ENCODE measurements at regions not wholly inside any gene's neighbourhood (a gene's known extent, or its start where the extent isn't known, plus 50 kb on each side); places are given as distances from the start of the nearest gene placed in this dataset.
"Not testable (repeated sequence)": the region's sequence is repeated elsewhere in the genome, so short reads cannot be mapped to it uniquely, and the experiment has no call there.

- CTCF ChIA-PET = no interaction called here
- H3K4me1 Mint-ChIP-seq = no peaks in the 10 kb centered on the region
- H3K27me3 Mint-ChIP-seq = no peaks in the 10 kb centered on the region
- H3K9me3 Mint-ChIP-seq (ENCODE audit: low read depth) = peaks cover 2% of the 10 kb centered on the region
- ATAC-seq (no peak), DNase-seq (no peak)
- H3K36me3 Mint-ChIP-seq = no peaks in the 10 kb centered on the region
- H3K4me3 Mint-ChIP-seq = no peak overlapping the region
- H3K27ac Mint-ChIP-seq = no peak overlapping the region
Observed at GRCh38 chr6:94769197-94769596, 808.1 kb upstream of the MANEA start.

GRCh38 chr6:94751641-94752329, 825.5 kb upstream of the MANEA start:
- Mint-ChIP-seq H3K27me3 (no peaks in the 10 kb centered on the region), H3K4me3 (no peak overlapping the region), H3K4me1 (no peaks in the 10 kb centered on the region), H3K36me3 (no peaks in the 10 kb centered on the region), H3K9me3 (ENCODE audit: low read depth) (peaks cover 11% of the 10 kb centered on the region), H3K27ac (no peak overlapping the region)
- CTCF ChIA-PET = no interaction called here
- DNase-seq = no peak
- ATAC-seq = no peak

GRCh38 chr6:94736236-94736635, 841.1 kb upstream of the MANEA start:
- no peaks in the 10 kb centered on the region for H3K4me1 Mint-ChIP-seq
- H3K27me3 Mint-ChIP-seq = no peaks in the 10 kb centered on the region
- H3K36me3 Mint-ChIP-seq = no peaks in the 10 kb centered on the region
- H3K4me3 Mint-ChIP-seq = no peak overlapping the region
- peaks cover 3% of the 10 kb centered on the region for H3K9me3 Mint-ChIP-seq (ENCODE audit: low read depth)
- ATAC-seq = no peak
- CTCF ChIA-PET = no interaction called here
- DNase-seq = no peak
- no peak overlapping the region for H3K27ac Mint-ChIP-seq

GRCh38 chr6:94735270-94735669, 842.1 kb upstream of the MANEA start:
- Mint-ChIP-seq H3K27ac (no peak overlapping the region), H3K4me3 (no peak overlapping the region), H3K27me3 (no peaks in the 10 kb centered on the region), H3K4me1 (no peaks in the 10 kb centered on the region), H3K36me3 (no peaks in the 10 kb centered on the region), H3K9me3 (ENCODE audit: low read depth) (no peaks in the 10 kb centered on the region)
- ATAC-seq (no peak), DNase-seq (no peak)
- CTCF ChIA-PET = no interaction called here

GRCh38 chr6:94734751-94735150, 842.6 kb upstream of the MANEA start:
- DNase-seq = no peak
- no peaks in the 10 kb centered on the region for H3K27me3 Mint-ChIP-seq
- no peaks in the 10 kb centered on the region for H3K9me3 Mint-ChIP-seq (ENCODE audit: low read depth)
- no peak for ATAC-seq
- no peaks in the 10 kb centered on the region for H3K36me3 Mint-ChIP-seq
- H3K4me1 Mint-ChIP-seq = no peaks in the 10 kb centered on the region
- H3K4me3 Mint-ChIP-seq = no peak overlapping the region
- CTCF ChIA-PET = no interaction called here
- H3K27ac Mint-ChIP-seq = no peak overlapping the region

GRCh38 chr6:94733066-94733465, 844.3 kb upstream of the MANEA start:
- ATAC-seq (no peak), DNase-seq (no peak)
- Mint-ChIP-seq H3K9me3 (ENCODE audit: low read depth) (peaks cover 4% of the 10 kb centered on the region), H3K4me1 (no peaks in the 10 kb centered on the region), H3K27me3 (no peaks in the 10 kb centered on the region), H3K4me3 (no peak overlapping the region), H3K27ac (no peak overlapping the region), H3K36me3 (no peaks in the 10 kb centered on the region)
- CTCF ChIA-PET = no interaction called here

- H3K27me3 Mint-ChIP-seq = no peaks in the 10 kb centered on the region
- CTCF ChIA-PET = no interaction called here
- no peak overlapping the region for H3K27ac Mint-ChIP-seq
Observed at GRCh38 chr6:94727710-94728109, 849.6 kb upstream of the MANEA start.

GRCh38 chr6:94721459-94721858, 855.9 kb upstream of the MANEA start:
- Mint-ChIP-seq H3K27me3 (no peaks in the 10 kb centered on the region), H3K36me3 (no peaks in the 10 kb centered on the region), H3K4me3 (no peak overlapping the region), H3K27ac (no peak overlapping the region), H3K4me1 (no peaks in the 10 kb centered on the region), H3K9me3 (ENCODE audit: low read depth) (peaks cover 3% of the 10 kb centered on the region)
- DNase-seq (no peak), ATAC-seq (no peak)
- CTCF ChIA-PET = no interaction called here

More at GRCh38 chr6:94727710-94728109, 849.6 kb upstream of the MANEA start:
- no peak for ATAC-seq
- Mint-ChIP-seq H3K9me3 (ENCODE audit: low read depth) (peaks cover 4% of the 10 kb centered on the region), H3K4me1 (no peaks in the 10 kb centered on the region), H3K36me3 (no peaks in the 10 kb centered on the region), H3K4me3 (no peak overlapping the region)
- no peak for DNase-seq

GRCh38 chr6:94713446-94713845, 863.9 kb upstream of the MANEA start:
- DNase-seq (no peak), ATAC-seq (no peak)
- Mint-ChIP-seq H3K36me3 (no peaks in the 10 kb centered on the region), H3K9me3 (ENCODE audit: low read depth) (no peaks in the 10 kb centered on the region), H3K27ac (no peak overlapping the region), H3K4me1 (no peaks in the 10 kb centered on the region), H3K4me3 (no peak overlapping the region), H3K27me3 (no peaks in the 10 kb centered on the region)
- CTCF ChIA-PET = no interaction called here

- no peak overlapping the region for H3K27ac Mint-ChIP-seq
- no peaks in the 10 kb centered on the region for H3K4me1 Mint-ChIP-seq
- H3K36me3 Mint-ChIP-seq = no peaks in the 10 kb centered on the region
- ATAC-seq (no peak), DNase-seq (no peak)
- peaks cover 2% of the 10 kb centered on the region for H3K9me3 Mint-ChIP-seq (ENCODE audit: low read depth)
- no peaks in the 10 kb centered on the region for H3K27me3 Mint-ChIP-seq
- CTCF ChIA-PET = no interaction called here
- no peak overlapping the region for H3K4me3 Mint-ChIP-seq
Observed at GRCh38 chr6:94698773-94699172, 878.6 kb upstream of the MANEA start.

- H3K27me3 Mint-ChIP-seq; H3K27ac Mint-ChIP-seq; H3K9me3 Mint-ChIP-seq (ENCODE audit: low read depth); H3K4me1 Mint-ChIP-seq; H3K4me3 Mint-ChIP-seq; ATAC-seq; CTCF ChIA-PET; H3K36me3 Mint-ChIP-seq; DNase-seq: not testable (repeated sequence)
Observed at GRCh38 chr6:94687255-94687654, 890.1 kb upstream of the MANEA start.

GRCh38 chr6:94683409-94683808, 893.9 kb upstream of the MANEA start:
- no peaks in the 10 kb centered on the region for H3K4me1 Mint-ChIP-seq
- no peak for ATAC-seq
- peaks cover 3% of the 10 kb centered on the region for H3K9me3 Mint-ChIP-seq (ENCODE audit: low read depth)
- H3K36me3 Mint-ChIP-seq = no peaks in the 10 kb centered on the region
- no peak for DNase-seq
- H3K27me3 Mint-ChIP-seq = no peaks in the 10 kb centered on the region
- CTCF ChIA-PET = no interaction called here
- no peak overlapping the region for H3K4me3 Mint-ChIP-seq
- H3K27ac Mint-ChIP-seq = no peak overlapping the region

GRCh38 chr6:94680669-94681212, 896.6 kb upstream of the MANEA start:
- DNase-seq (no peak), ATAC-seq (no peak)
- H3K9me3 Mint-ChIP-seq (ENCODE audit: low read depth) = peaks cover 3% of the 10 kb centered on the region
- H3K27ac Mint-ChIP-seq = no peak overlapping the region
- H3K27me3 Mint-ChIP-seq = no peaks in the 10 kb centered on the region
- H3K36me3 Mint-ChIP-seq = no peaks in the 10 kb centered on the region
- H3K4me3 Mint-ChIP-seq = no peak overlapping the region
- CTCF ChIA-PET = no interaction called here
- H3K4me1 Mint-ChIP-seq = no peaks in the 10 kb centered on the region

- Mint-ChIP-seq H3K27ac (no peak overlapping the region), H3K27me3 (no peaks in the 10 kb centered on the region), H3K36me3 (no peaks in the 10 kb centered on the region), H3K4me1 (no peaks in the 10 kb centered on the region), H3K4me3 (no peak overlapping the region), H3K9me3 (ENCODE audit: low read depth) (peaks cover 2% of the 10 kb centered on the region)
- no peak for DNase-seq
- no peak for ATAC-seq
- CTCF ChIA-PET = no interaction called here
Observed at GRCh38 chr6:94673251-94673650, 904.1 kb upstream of the MANEA start.

- no peak for ATAC-seq
Observed at GRCh38 chr6:94670017-94670416, 907.3 kb upstream of the MANEA start.

More at GRCh38 chr6:94670017-94670416, 907.3 kb upstream of the MANEA start:
- peaks cover 2% of the 10 kb centered on the region for H3K9me3 Mint-ChIP-seq (ENCODE audit: low read depth)
- CTCF ChIA-PET = no interaction called here
- no peak for DNase-seq
- H3K27ac Mint-ChIP-seq = no peak overlapping the region
- H3K4me1 Mint-ChIP-seq = no peaks in the 10 kb centered on the region
- no peaks in the 10 kb centered on the region for H3K27me3 Mint-ChIP-seq
- H3K36me3 Mint-ChIP-seq = no peaks in the 10 kb centered on the region
- H3K4me3 Mint-ChIP-seq = no peak overlapping the region
